Stimulated activated CD8-positive, alpha-beta memory T cell treated with anti-CD3 and anti-CD28 coated beads, Interleukin-4, amount 100 ng/mL, for 4 hours (primary cell): ENCODE measurements at regions not wholly inside any gene's neighbourhood (a gene's known extent, or its start where the extent isn't known, plus 50 kb on each side); places are given as distances from the start of the nearest gene placed in this dataset.
"Not testable (repeated sequence)": the region's sequence is repeated elsewhere in the genome, so short reads cannot be mapped to it uniquely, and the experiment has no call there.

ENCODE experiments used
- DNase-seq, 2 donors: peaks; one replicate each; pipeline ENCODE4 v3.0.0-alpha.2; 2020; ENCODE audit warnings: low read depth in 2 of 2, low spot score in 1 of 2

DNA sequence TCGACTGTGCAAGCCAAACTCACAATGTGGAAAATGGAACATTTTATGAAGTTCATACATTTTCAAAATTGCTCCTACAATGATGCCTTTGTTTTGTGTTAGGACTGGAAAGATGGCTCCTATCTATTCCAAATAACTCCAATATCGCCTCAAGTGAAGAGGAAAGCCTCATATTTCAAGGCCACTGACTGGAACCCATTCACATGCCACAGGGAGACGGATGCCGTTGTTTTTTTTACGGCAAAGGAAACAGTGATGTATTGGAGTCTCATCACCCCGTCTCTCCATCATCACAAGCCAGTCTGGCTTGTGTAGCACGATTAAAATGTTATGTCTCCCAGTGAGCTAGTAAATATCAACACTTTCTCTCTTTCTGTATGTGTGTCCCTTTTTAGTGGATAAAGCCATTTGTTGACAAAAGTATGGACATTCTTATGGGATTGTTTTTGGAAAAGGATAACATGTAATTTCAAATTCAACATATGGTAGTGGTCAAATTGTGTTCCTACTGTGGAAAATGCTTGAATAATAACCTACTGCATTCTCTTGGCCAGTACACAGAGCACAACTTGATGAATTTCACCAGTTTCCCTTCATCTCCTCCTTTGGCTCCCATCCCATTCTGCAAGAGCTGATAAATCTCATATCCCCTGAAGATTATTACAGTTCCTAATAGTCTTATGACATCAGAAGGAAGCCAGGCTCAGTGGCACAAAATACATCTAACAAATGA, 109.5 kb upstream of the PITRM1 start:
- no peak for DNase-seq

DNA sequence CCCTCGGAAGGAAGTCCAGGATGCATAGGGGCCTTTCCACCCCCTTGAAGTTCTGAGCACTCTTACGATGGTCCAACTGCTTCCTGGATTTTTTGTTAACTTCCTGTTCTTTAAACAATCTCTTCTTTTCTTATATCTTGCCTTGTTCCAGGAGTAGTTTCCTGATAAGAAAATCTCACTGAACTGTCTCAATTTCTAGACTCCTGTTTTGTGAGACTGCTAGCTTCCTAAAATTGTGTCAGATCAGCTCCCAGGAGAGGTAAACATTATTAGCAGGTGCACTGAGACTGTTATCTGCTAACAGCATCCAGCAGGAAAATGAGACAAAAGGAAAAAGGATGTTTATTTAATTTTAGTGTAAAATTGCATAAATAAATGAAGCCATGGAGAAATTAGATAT, 106.2 kb upstream of the PITRM1 start:
- DNase-seq: no peak

DNA sequence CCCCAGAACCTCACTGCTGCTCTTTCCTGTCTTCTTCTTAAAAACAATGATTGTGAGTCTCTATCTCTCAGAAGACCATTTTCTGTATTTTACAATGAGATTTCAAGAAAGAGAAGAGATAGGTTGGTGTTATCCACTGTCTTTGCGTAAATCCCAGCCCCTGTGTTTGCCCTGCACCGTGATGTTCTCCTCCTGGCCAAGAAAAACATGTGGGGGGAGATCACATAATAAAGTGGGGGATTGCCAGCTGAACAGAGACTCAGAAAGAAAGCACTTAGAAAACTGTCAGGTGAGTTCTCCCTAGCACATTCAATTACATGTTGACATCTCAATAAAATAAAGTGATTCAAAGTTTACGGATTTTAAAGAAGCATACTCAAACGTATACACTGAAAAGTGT, 105.0 kb upstream of the PITRM1 start:
- no peak for DNase-seq

DNA sequence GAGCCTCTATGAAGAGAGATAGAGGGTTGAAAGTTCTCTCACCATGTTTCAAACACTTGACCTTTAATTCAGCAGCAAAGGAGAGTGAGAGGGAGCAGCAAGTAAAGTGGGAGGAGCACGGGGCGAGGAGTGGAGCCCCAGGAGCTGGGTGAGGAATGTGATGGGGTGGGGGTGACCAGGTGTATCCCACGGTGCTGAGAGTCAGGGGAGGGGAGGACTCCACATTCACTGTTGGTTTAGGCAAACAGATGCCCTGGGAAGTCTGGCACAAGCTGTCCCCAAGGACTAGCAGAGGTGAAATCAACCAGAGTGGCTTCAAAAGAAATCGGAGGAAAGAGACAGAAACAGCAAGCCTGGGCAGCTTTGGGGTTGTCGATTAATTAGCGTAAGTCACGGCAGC, 101.8 kb upstream of the PITRM1 start:
- no peak for DNase-seq

DNA sequence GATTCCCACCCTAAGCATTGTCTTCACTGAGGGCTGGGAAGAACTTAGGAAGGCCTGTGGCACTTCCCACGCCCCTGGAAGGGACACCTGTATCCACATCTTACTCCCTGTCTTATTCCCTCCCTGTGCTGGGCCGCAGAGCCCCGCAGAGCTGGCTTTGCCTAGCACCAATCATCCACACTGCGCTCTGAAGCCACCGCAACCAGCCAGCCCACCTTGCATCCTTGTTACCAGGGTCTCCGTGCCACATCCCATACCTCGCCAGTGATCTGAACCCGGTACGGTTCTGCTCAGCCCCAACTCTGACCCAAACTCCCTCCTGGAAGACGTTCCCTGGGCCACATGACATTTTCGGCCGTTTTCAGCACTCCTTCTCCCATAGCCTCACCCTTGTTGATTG, 101.4 kb upstream of the PITRM1 start:
- DNase-seq: no peak

DNA sequence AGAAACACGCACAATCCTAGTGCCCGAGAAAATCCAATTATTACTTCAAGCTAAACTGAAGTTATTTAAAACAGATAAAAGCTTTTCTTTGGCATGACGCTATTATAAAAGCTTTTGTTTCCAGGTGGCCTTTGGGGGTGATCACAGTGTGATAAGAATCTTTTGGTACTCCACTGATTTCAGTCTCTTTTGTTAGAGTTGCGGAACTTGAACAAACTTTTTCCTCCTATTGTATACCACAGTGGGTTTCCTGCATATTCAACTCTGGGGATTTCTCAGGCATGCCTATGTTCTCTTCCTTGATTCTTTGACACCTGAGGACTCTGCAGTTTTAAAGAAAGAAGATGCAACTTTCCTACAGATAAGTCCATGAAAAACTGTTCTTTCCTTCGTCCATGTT, 99.7 kb upstream of the PITRM1 start:
- no peak for DNase-seq

DNA sequence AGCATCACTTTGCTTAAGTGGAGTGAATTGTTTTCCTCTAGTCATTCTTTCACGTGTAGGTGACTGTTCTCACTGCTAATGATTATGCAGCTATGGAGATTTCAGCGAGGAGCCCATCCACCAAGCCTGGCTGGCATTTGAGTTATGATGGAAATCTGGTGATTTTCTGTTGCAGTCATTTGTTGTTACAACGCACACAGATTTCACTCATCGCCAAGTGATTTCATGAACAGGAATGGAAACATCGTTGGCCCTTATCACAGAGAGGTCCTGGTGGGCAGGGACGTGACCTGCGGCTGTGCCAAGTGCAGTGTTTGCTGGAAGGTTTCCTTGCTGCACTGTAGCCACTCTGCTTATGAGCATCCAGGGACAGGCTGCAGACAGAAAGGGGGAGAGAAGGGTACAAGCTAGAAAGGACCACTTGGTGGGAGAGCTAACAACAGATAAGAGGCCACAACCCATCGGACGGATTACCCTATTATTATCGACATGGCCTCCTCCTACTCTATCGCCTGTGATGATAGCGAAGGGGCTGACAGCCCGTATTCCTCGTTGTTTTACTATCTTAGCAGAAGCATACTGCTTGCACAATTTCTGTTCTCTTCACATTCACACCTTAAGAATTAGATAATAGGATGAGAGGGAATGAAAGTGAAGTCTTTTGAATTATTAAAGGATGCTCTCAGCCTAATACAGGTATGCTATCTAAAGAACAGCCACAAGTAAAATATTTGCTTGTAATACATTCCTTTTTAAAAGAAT, 99.0 kb upstream of the PITRM1 start:
- DNase-seq: no peak

DNA sequence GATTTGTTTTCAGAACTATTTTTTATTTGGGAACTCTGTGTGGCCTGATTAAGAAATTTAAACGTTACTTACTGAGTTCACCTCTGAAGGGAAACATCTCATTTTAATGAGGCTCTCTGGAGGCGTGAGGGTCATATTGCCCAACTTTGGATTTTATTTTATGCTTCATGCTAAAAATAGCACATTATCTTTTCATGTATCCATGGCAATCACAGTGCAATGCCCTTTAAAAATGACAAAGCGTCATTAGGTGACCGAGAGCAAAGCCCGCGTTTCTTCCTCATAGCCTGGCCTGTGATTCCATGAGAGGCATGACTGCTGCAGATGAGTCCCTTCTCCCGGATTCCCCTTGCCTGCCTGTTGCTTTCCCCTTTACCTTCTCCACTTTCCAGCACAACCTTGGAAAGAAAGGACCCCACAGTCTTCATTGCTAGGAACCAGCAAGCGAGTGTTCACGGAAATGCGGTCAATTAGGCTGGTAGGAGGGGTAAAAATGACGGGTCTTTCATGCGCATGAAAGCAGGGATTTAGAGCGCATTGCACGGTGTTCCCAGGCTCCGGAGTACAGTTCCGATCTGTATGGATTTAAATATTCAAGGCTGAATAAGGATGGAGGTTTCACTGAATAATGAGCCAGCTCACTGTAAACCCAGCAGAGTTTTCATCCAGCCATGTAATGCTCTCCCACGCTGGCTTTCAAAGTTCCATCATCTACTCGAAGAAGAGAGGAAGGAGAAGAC, 98.2 kb upstream of the PITRM1 start:
- DNase-seq: no peak

DNA sequence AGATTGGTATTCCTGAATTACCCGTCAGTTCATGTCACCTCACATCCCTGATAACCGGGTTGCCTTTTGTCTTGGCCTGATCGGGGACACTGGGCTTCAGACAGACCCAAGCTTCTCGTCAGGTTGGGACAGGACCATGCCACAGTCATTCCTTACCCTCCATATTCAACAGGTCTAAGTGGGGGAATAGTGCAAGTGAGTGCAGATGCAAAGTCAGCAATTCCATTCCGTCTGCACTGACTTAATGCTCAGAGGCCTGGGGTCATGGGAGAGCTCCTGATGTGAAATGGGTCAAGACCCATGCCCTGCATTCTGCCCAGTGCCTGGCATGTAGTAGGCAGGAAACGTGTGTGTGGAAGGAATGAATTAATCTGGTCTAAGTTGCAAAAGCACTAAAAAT, 95.4 kb upstream of the PITRM1 start:
- no peak for DNase-seq

DNA sequence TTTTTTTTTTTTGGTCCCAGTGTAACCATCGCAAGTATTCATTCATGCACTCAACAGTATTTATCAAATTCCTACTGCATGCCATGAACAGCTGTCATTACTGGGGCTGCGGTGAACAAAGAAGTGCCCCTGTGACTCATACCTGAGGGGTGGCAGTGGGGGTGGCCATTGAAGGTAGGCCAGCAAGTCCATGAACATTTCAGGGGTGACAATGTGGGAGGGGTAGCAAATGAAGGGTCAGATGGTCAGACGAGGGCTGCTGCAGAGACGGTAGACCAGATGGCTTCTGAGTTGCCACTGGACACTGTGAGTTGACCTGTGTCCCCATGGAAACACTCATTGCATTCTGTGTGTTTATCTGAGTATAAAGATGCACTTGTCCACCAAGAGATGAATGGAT, 92.5 kb upstream of the PITRM1 start:
- DNase-seq: no peak

DNA sequence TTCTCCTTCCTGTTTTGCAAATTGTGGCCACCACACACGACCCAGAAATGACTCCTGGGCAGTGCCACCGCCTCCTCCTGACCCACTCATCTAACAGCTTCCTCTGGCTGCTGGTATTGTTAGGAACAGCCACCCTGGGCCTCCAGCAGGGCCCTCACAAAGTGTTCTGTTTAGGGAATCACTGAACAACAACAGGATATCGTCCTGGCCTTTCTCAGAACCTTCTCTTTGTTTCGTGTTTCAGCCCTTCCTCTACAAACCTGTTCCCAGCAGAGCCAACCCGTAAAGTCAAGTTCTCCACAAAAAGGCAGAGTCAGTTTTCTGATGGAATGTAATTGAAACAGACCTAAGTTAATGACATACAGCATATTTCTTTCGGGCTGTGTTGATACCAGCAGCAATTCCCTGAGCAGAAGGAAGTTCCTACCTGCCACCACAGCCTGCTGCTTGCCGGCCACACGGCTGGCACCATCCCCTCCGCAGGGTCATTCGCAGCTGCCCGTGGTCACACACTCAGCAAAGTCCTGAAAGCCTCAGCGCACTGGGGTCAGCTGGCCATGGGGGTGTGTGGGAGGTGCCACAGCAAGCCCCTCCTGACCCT, 91.7 kb upstream of the PITRM1 start:
- DNase-seq: no peak

DNA sequence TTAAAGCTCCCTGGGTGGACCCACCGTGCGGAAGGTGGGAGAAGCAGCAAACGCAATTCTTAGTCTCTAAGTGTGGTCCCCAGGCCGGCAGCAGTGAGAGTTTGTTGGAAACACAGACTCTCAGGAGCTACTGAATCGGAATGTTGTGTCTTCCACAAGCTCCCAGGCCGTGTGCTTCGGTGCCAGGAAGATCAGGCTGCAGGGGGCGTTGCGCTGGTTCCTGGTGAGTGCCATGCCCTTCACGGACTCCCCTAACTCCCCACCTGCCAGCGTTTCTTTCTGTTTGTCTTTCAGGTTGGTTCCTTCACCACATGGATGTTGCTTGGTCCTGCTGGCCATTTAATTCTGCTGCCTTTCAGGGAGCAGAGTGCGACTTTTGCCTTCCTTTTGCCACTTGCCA, 91.2 kb upstream of the PITRM1 start:
- DNase-seq: no peak

DNA sequence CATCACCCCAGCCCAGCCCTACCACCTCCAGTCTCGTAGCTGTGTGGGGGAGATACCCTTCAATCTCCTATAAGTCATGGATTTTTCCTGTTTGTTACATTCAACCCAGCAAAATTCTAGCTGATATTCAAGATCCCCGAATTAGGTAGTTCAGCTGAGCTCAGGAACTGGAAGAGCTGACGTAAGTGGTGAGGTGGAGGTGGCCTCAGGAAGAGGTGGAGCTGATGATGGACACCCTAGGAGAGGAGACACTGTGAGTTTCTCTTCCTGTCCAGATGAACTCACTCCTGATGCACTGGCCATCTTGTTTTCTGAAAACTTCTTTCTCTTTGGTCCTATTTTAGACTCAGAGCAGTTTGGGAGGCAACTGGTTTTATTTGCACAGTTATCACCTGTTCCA, 90.5 kb upstream of the PITRM1 start:
- DNase-seq: no peak

DNA sequence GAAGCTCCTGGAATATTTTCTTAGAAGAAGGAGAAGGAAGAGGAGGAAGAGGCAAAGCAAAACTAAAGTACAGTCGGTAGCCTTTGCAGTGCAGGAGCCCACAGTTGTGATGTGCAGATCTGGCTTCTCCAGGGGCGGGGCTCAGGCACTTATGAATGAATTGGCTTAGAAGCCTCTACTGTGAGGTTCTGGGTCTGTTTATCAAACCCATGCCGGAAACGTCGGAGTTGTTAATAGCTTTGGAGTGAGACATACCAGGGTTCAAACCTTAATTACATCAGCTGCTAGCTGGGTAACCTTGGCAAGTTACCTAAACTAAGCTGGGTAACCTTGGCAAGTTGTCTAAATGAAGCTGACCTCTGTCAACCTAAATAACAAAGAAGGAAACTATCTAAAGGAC, 89.3 kb upstream of the PITRM1 start:
- no peak for DNase-seq

DNA sequence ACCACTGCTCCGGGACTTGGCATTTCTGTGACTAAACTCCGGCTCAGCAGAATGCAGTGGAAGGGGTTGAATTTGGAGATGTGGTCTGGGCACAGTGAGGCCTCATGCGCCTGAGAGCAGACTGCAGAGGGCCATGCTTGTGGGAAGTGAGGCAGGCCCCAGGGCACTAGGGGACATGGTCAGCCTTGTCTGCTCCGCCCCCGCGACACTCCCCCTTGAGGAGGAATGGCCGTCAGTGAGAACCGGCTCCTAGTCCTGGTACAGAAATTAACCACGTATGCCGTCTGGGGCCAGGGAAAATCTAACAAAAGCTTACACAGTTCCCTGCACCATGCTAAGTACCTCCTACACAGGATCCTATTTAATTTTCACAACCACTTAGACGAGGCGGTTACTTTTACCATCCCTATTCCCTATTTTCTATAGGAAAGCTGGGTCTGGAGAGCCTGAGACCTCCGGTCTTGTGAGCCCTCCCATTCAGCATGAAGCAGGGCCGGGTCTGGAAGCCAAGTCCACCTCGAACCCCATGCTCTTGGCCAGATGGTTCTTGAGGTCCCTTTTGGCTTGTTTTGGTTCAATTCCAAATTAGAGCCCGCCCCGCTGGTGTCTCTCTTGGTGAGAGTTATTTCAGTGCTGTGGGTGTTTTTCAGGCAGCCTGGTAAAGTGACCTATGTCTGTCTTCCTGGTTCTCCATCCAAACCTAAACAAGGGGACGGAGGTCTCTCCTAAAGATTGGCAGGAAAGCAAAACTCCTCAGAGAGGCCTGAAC, 87.7 kb upstream of the PITRM1 start:
- no peak for DNase-seq

DNA sequence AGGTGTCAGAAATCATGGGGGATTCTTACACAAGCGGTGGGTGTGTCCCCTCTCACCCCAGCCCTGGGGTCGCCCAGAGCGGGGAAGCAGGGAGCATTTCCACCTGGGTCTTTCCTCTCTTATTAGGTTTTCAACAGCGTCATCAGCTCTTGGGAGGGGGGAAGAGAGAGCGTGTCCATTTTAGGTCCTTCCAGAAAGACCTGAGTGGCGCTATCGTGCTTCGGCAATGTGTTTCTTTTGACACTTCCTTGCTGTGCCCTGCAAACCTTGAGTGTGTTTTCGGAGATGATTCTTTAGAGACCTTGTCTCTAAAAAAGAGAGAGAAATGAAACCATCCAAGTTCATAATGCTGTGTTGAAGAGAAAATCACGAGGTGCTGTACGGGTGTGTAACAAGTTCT, 86.9 kb upstream of the PITRM1 start:
- DNase-seq: no peak

DNA sequence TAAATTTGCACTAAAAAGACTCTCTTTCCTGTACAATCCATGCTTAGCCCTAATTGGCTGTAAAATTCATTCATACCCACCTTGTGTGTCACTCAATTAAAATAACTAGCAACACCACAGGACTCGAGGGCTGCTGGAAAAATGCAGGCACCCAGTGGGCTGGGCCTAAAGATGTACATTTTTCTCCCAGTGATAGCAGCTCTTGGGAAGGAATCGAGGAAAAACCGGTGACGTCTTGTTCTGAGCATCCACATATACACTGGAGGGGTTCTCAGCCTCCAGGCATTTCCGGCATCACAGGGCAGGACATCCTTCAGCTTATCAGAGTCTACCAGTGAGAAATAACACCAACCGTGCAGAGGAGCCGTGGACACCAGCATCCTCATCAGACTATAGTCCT, 85.8 kb upstream of the PITRM1 start:
- no peak for DNase-seq

DNA sequence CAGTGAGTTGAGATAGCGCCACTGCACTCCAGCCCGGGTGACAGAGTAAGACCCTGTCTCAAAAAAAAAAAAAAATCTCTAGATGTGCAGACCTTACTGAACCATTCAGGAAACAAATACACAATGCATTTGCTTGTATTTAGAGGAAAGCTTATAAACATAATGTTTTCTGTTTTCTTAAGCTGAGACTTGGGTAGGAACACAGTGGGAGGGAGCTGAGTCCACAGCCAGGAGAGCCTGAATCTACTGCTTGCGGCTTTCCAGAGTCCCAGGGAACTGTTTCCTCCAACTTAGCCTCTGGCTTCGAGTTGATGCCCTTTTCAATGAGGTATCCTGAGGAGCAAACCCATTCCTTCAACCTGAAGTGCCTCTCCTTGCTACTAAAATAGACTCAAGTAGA, 83.0 kb upstream of the PITRM1 start:
- no peak for DNase-seq

DNA sequence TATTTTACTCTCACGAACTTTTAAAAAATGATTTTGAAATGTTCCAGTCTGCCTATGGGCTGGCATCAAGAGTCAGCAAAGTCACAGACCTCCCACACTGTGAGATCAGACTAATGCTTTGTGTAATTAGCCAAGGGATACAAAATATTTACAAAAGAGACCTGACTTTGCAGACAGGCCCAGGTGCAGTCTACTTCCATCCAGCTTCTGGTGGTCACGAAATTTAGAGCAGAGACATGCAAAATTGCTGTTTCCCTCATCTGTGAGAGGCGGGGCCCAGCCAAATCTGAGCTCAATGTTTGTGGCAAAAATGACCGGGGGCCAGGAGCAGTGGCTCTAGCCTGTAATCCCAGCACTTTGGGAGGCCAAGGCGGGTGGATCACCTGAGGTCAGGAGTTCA, 82.5 kb upstream of the PITRM1 start:
- no peak for DNase-seq

DNA sequence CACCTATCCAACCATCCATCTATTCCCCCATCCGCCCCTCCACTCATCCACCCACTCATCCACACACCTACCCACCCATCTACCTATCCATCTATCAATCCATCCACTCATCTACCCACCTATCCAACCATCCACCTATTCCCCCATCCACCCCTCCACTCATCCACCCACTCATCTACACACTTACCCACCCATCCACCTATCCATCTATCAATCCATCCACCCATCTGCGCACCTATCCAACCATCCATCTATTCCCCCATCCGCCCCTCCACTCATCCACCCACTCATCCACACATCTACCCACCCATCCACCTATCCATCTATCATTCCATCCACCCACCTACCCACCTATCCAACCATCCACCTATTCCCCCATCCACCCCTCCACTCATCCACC, 81.4 kb upstream of the PITRM1 start:
- not testable (repeated sequence) for DNase-seq

DNA sequence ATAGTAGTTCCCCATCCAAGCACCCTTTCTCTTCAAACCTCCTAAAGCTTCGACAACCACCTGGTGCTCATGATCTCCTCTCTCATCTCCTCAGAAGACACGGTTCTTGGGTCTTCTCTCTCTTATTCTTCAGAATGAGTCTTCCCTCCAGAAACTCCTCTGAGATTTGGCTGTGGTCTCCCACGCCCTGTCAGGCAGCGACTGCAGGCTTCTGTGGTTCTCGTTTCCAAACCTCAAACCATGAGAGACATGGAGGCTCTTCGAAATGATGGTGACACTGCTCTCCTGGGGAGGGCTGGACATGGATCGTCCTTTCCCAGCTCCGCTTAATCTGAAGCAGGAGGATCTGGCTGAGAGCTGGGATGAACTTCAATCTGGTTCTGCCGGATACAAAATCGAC, 78.6 kb upstream of the PITRM1 start:
- DNase-seq: no peak
